Suppressor macrophage treated with lipopolysaccharide for 1 hour (primary cell): ENCODE measurements at regions not wholly inside any gene's neighbourhood (a gene's known extent, or its start where the extent isn't known, plus 50 kb on each side); places are given as distances from the start of the nearest gene placed in this dataset.

ENCODE experiments used
- DNase-seq, 3 donors: peaks; one replicate each; pipeline ENCODE4 v3.0.0-alpha.2; 2020 to 2022

GRCh38 chr2:208545403-208546042 is 138.9 kb downstream of the PTH2R start:
- DNase-seq, result no peak

- no peak for DNase-seq
These were observed 139.5 kb downstream of the PTH2R start for GRCh38 chr2:208546107-208546506.

GRCh38 chr2:208546860-208547650 is 140.5 kb downstream of the PTH2R start:
- no peak for DNase-seq

- DNase-seq, result no peak
These were observed 142.1 kb downstream of the PTH2R start for GRCh38 chr2:208548700-208549099.

- no peak for DNase-seq
These were observed 143.1 kb downstream of the PTH2R start for GRCh38 chr2:208549546-208550158.

GRCh38 chr2:208552943-208553342 is 146.4 kb downstream of the PTH2R start:
- DNase-seq, result no peak

GRCh38 chr2:208556983-208557484 is 150.4 kb downstream of the PTH2R start:
- no peak for DNase-seq

GRCh38 chr2:208565690-208566416 is 159.3 kb downstream of the PTH2R start:
- DNase-seq, result no peak

- no peak for DNase-seq
These were observed 161.6 kb downstream of the PTH2R start for GRCh38 chr2:208568203-208568602.

- DNase-seq, result no peak
These were observed 163.5 kb downstream of the PTH2R start for GRCh38 chr2:208570066-208570465.

- no peak for DNase-seq
These were observed 164.5 kb downstream of the PTH2R start for GRCh38 chr2:208570851-208571763.

GRCh38 chr2:208571764-208572131 is 165.2 kb downstream of the PTH2R start:
- DNase-seq, result no peak

GRCh38 chr2:208573569-208573968 is 167.0 kb downstream of the PTH2R start:
- no peak for DNase-seq

- no peak for DNase-seq
These were observed 173.1 kb downstream of the PTH2R start for GRCh38 chr2:208579678-208580077.

GRCh38 chr2:208584378-208584985 is 177.9 kb downstream of the PTH2R start:
- no peak for DNase-seq

GRCh38 chr2:208586516-208586915 is 179.9 kb downstream of the PTH2R start:
- DNase-seq, result peak in 1 of 3 donors; percentile 1

GRCh38 chr2:208594642-208595385 is 188.2 kb downstream of the PTH2R start:
- no peak for DNase-seq

GRCh38 chr2:208595386-208596275 is 189.0 kb downstream of the PTH2R start:
- no peak for DNase-seq

- DNase-seq, result no peak
These were observed 201.1 kb downstream of the PTH2R start for GRCh38 chr2:208607694-208608093.
